ENCODE measurements at regions not wholly inside any gene's neighbourhood (a gene's known extent, or its start where the extent isn't known, plus 50 kb on each side); places are given as distances from the start of the nearest gene placed in this dataset.
"Not testable (repeated sequence)": the region's sequence is repeated elsewhere in the genome, so short reads cannot be mapped to it uniquely, and the experiment has no call there.

DNA sequence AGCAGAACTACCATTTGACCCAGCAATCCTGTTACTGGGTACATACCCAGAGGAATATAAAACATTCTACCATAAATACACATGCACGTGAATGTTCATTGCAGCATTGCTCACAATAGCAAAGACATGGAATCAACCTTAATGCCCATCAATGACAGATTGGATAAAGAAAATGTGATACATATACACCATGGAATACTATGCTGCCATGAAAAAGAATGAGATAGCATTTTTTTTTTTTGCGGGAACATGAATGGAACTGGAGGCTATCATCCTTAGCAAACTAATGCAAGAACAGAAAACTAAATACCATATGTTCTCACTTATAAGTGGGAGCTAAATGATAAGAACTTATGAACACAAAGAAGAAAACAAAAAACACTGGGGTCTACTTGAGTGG, 72.5 kb upstream of the C1GALT1C1 start:
- not testable (repeated sequence) for DNase-seq (ENCODE audit: low spot score)

DNA sequence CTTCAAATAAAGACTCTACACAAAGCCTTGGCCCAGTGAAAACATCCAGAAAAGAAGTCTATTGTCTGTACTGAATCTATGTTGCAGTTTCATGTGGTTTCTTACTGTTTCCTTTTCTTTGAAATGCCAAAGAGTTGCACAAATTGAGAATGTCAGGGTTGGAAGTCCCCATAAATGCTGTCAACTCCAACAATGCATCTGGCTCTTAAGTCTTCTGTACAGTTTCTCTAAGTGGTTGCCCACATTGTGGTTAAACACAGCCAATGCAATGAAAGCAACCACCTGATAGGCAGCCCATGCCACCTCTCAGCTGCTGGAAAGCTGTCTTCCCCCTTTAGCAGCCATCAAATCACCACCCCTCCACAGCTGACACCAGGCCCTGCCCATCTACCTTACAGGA, 67.2 kb upstream of the C1GALT1C1 start:
- no peak for DNase-seq (ENCODE audit: low spot score)

DNA sequence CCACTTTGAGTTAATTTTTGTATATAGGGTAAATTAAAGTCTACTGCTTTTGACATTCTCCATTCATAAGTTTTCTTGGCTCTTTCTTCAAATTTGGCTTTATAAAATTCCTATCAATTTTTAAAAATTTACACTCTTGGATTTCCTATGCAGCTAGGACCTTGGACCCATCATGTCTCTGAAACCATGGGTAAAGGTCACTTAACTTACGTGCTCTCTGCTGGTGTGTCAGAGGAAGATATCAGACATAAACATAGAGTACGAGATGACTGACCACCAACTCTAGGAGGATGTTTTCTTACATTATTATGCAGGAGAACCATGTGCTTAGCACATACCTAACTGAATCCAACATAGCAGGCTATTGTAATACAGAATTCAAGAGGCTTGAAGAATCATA, 62.5 kb upstream of the C1GALT1C1 start:
- no peak for DNase-seq (ENCODE audit: low spot score)

DNA sequence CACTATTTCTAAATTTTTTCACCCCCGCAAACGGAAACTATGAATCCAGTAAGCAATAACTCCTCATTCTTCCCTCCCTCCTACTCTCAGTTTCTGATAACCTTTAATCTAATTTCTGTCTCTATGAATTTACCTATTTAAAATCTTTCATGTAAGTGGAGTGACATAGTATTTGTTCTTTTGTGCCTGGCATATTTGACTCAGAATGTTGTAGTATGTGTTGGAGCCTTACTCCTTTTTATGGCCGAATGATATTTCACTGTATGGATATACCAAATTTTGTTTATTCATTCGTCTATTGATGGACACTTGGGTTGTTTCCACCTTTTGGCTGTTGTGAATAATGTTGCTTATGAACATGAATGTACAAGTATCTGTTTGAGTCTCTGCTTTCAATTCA, 61.1 kb upstream of the C1GALT1C1 start:
- DNase-seq (ENCODE audit: low spot score): no peak

DNA sequence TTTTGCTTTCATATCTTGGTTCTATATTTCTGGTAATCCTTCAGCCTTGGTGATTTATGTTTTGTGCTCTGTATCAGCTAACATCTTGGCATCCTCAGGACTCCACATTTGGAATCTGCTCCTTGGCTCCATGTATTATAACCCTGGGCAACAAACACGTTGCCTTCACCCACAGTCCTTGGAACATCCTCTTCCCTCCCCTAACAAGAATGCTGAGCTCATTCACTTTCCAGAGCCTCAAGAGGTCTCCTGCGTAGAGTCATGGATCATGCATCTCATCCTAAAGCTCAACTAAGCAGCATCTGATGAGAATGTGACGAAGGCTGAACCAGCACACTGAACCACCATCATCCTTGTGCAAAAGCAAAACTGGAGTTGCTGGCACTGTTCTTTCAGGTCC, 60.5 kb upstream of the C1GALT1C1 start:
- DNase-seq (ENCODE audit: low spot score): no peak

DNA sequence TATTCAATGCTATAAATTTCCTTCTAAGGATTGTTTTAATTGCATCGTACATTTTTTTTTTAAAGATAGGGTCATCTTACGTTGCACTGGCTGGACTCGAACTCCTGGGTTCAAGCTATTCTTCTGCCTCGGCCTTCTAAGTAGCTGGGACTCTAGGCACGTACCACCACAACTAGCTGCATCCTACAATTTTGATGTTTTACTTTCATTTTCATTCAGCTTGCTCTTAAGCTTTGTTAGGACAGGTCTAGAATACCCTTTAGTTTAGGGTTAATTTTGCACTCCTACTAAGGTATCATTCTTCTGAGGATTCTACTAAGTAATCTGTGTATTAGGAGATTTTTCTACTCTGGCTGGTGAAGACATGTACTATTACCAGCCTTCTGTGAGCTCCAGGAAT, 50.2 kb upstream of the C1GALT1C1 start:
- no peak for DNase-seq (ENCODE audit: low spot score)

All from kidney tubule cell (primary cell).